ENCODE measurements at regions not wholly inside any gene's neighbourhood (a gene's known extent, or its start where the extent isn't known, plus 50 kb on each side); places are given as distances from the start of the nearest gene placed in this dataset.
"Not testable (repeated sequence)": the region's sequence is repeated elsewhere in the genome, so short reads cannot be mapped to it uniquely, and the experiment has no call there.

DNA sequence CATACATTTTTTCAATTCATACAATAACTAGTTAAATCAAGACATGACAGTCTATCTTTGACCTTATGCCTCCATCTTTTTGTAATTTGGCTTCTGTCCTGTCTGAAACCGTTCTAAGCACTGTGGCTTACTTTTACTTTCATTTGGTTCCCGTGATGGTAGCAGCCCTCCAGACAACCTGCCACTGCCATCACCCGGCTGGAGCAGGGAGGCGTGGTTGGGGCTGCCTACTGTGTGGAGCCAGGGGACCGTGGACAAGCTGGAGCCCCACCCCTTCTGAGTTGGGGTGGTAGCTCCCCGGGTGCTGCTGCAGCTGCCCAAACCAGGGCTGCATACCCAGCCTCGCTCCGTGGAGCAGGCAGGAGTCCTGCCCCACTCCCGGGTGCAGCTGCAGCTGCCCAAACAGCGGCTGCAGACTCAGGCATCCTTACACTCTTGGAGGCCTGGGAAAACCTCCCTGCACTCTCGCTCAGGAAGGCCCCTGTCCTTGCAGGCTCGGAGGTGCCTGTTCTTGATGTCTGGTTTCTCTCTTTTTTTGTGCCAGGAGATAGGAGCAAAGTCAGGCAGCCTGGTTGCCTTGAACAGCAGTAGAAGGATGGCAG, 312.4 kb downstream of the ANKRD30B start:
- not testable (repeated sequence) for DNase-seq (ENCODE audit: low read depth in 2 of 2)

DNA sequence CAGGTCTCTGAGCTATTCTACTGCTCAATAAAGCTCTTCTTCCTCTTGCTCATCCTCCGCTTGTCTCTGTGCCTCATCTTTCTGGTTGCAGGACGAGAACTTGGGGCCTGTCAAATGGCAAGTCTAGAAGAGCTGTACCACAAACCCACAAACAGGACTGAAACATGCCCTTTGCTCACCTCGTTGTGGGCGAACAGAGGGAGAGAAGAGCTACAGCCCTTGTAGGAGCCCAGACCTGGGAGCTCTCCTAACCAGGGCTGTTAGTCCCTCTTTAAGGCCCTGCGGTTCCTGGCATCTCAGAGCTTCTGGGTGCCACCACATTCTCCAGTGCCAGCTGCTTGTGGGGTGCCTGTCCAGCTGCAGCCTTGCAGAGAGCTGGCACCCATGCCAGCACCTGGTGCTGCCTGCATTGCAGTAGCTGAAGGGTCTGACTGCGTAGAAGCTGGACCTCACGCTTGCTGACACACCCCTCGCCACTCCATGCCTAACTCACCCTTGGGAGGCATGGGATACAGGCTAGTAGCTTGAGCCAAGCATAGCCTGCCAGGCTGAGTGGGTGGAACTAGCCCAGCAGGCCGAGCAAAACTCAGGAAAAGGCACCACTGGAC, 313.4 kb downstream of the ANKRD30B start:
- DNase-seq (ENCODE audit: low read depth in 2 of 2): not testable (repeated sequence)

DNA sequence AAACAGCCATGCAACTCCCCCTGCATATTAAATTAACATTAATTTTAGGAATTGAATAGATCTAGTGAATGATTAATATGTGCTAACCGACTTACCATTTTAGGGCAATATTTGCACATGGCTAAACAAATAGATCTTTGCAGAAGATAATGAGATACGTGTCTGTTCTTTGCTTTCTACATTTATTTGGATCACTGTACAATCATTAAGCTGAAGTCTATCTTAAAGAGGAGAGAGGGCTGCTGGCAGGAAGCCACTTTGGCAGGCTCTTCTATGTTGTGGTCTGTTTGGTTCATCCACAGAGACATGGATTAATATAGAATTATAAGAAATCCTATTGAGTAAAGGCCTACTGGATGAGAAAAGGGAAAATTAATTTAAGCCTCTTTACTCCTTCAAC, 318.5 kb downstream of the ANKRD30B start:
- DNase-seq (ENCODE audit: low read depth in 2 of 2): not testable (repeated sequence)

DNA sequence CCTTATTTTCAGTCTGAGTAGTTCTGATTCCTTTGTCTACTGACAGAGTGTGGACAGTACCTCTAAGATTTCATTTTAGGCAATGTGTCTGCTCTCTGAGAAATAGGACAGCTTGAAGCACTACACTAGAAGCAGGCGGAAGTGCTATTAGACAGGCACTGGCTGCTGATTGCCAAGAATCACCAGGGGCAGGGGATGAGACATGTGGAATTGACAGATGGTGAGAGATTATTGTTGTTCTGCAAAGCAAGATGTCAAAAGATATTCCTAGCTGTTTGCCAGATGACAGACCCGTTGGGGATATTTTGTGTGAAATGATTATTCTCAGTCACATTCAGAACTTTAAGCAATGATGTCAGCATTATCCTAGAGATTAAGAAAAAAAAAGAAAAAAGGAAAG, 323.3 kb downstream of the ANKRD30B start:
- DNase-seq (ENCODE audit: low read depth in 2 of 2): not testable (repeated sequence)

Measured in stimulated activated CD4-positive, alpha-beta T cell treated with anti-CD3 and anti-CD28 coated beads, Interleukin-1b, Interleukin-23, amount 100 ng/mL, for 4 hours (primary cell).